T-helper 9 cell (primary cell): ENCODE measurements at regions not wholly inside any gene's neighbourhood (a gene's known extent, or its start where the extent isn't known, plus 50 kb on each side); places are given as distances from the start of the nearest gene placed in this dataset.

Experiments
- DNase-seq: peaks from one replicate; pipeline ENCODE4 v3.0.0-alpha.2; 2020

DNA sequence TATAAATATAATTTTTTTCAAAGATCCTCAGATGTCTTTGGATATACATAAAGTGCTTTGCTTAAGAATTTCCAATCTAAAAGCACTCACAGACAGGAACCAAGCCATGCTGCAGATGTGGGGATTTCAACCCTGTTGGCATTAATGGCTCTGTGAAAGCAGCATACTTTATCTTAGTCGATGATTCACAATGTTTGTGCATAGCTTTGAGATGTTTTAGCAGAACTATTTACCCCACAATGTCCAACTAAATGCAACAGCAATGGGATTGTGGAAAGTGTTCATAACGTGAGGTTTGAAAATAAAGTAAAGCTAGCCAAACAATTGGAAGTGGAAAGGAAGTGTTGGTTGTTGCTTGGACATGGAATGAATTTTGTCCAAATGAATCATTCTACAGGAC is 371.4 kb downstream of the SOX2 start:
- DNase-seq, result no peak

DNA sequence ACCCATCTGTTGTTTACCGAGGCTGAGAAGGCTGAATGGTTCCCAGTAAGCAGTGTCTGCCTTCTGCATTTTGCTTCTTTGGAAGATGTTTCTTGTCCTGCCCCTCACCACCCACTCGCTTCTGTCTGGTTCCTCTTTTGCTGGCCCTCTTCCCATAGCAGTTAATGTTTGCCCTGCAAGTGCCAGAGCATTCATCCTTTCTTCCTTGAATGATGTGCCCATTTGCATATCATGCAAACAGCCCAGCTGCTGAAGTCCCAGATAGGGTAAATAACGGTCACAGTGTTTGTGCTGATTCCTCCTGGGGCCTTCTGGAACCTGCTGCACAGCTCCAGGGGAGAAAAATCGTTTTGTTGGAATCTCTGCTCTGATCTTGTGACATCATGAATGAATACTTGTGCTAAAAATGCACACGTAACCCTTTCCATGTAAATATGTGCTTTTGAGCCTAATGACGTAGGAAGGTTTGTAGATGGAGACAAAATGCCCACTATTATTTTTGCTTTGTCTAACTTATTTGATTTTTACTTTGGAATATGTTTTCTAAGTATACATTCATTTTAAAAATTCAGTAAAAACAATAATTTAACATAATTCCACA is 381.0 kb downstream of the SOX2 start:
- DNase-seq, result no peak

DNA sequence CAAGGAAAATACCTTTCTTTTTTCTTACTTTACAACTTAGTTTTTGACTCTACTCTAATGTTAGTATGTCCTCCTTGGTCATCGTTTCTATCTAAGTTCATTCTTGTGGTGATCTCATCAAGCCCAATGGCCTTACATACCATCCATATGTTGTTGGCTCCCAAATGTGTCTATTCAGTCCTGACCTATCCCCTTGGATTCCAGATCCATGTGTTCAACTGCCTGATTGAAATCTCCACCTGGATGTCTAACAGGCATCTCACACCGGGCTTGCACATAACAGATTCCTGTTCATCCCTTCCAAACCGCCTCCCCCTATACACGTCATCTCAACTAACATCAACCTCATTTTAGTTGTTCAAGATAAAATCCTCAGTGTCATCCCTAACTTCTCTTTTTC is 382.6 kb downstream of the SOX2 start:
- DNase-seq, result no peak

DNA sequence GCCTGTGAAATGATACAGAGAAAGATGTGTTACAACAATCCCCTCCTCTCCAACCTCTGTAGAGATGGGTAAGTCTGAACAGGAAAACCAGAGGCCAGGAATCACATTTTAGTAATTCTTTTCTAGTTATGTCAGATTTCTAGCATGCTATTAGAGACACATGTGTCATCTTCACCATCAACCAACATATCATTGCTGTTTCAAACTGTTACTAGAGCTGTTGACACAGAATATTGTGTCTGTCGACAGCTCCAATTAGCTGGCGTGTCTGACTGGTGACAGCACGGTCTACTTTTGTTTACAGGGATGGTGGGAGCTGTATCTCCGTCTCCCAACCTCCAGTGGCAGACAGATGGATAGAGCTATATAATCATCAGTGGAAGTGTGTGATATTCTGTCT is 393.2 kb downstream of the SOX2 start:
- no peak for DNase-seq

DNA sequence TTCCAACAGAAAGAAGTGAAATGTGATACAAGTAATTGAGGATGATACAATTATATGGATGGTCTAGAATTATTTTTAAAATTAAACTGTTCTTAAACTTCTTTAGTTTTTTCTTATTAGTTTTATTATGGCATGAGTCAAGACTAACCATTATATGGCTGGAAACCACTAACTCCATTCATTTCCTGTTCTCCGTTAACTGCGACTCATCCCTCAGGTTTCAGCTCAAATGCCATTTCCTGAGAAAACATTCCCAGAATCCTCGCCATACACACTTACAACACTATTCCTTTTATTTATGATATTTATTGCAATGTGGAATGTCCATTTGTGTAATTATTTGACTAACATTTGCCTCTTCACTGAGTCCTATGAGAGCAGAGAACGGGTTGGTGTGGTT is 394.1 kb downstream of the SOX2 start:
- no peak for DNase-seq

DNA sequence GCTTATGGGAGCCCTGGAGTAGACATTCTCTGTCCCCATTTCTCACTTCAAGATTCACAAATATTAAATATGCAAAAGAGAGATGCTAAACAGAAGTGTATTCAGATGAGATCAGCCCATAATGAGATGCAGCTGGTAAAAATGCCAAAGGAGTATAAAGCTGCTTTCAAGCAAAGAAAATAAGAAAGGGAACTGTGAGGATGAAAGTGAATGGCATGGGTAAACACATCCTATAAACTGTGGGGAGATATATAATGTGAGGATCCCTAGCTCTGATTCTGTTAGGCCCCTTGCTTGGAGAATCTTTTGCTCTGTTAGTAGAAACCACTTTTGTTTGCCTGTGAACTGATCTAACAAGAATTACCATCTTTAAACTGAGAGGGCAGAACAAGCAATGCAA is 396.6 kb downstream of the SOX2 start:
- DNase-seq, result no peak

DNA sequence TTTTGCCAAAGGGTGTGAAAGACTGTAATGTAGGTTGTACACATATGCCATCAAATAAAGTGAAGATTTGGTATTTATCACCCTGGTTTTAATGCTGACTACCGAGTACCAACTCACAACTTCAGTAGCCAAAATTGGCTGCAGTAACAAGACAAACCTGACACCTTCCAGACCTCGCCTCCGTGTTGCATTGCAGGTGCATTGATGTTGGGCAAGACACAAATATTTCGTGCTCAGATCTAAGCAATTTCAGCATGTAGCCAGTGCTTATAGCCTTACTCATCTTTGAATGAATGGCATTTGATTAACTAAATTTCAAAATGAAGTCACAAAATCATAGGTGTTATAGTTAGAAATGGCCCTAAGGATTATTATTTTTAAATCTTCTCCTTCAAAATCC is 400.2 kb downstream of the SOX2 start:
- DNase-seq, result no peak

DNA sequence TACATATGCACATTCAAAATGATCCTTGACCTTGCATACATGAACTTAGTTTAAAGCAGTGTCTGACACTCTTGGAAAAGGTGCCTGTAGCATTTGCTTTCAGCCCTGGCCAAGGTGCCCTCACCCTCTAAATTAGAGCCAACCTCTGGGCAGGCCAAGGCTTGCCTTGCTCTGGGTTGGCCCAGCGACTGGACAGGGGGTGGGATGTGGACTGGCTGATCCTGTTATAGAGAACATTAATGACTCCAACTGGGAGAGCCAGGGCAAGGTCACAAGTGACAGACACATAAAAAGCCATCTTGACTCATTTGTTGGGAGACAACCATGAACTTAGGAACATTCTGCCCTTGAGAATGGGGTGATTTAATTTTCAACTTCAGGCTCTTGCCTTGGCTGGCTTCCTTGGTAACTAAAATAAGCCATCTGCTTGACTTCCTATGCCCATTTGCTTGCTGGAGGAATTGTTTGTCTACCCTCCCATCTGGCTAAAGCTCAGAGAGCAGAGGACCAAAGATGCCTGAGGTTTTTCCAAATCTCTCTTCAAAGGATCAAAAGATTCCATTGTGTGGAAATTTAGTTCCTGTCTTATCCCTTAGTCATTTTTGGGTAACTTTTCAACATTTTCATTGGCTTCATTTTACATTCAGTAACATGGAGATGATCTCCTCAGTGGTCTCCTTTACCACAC is 403.7 kb downstream of the SOX2 start:
- DNase-seq, result no peak

DNA sequence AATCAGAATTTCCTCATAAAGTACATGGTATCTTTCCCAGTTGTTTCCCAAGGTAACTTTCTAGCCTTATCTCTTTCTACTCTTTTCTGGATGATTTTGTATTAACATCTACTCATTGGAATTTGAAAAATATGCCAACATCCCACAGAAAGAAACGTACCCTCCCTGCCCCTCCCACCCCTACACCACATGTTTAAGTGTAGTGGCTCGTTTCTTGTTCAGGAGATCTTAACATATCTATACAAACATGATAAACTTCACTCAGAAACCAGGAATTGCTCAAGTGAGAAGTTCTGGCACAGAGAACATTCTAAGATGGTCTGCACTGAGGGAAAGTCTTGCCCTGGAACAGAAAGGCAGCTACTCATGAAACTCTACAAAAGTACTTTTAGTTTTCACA is 404.7 kb downstream of the SOX2 start:
- DNase-seq, result no peak

DNA sequence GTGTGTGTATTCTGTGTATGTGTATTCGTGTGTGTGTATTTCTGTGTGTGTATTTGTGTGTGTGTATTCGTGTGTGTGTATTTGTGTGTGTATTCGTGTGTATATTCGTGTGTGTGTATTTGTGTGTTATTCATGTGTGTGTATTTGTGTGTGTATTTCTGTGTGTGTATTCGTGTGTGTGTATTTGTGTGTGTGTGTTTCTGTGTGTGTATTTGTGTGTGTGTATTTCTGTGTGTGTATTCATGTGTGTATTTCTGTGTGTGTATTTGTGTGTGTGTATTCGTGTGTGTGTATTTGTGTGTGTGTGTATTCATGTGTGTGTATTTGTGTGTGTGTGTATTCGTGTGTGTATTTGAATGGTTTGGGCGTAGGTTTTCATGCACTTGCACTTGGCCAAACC is 405.4 kb downstream of the SOX2 start:
- no peak for DNase-seq

DNA sequence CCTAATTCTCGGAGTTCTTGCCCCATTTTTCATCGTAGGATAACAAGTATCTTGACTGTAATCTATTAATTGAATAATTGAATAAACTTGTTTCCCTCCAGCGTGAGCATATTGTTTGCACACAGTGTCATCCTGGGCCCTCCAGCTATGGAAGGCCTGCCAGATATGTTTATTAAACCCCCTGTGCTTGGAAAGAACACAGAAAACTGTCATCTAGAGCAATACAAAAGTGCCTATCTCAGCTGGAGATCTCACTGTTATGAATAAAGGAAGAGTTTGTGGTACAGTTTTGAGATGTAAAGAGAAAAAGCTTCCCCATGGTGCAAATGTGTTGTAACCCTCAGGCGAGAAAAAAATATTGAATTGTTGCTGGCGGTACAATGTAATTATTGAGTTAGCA is 405.9 kb downstream of the SOX2 start:
- DNase-seq, result no peak

DNA sequence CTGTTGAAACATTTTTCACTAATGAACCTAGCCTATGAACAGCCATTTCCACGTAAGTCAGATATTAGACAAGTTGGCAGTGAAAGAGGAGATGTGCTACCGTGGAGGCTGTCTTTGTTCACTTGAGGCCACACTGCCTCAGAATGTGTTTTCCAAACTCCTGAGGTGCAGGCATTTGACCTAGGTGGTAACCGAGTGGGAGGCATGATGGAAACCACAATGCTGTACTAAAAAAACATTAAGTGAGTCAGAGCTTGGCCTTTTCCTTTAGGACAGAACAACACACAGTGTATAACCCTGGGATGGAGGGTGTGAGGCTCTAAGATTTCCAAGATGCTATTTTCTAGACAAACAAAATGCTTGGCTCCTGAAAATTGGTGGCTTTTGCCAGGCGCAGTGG is 406.3 kb downstream of the SOX2 start:
- DNase-seq, result no peak

DNA sequence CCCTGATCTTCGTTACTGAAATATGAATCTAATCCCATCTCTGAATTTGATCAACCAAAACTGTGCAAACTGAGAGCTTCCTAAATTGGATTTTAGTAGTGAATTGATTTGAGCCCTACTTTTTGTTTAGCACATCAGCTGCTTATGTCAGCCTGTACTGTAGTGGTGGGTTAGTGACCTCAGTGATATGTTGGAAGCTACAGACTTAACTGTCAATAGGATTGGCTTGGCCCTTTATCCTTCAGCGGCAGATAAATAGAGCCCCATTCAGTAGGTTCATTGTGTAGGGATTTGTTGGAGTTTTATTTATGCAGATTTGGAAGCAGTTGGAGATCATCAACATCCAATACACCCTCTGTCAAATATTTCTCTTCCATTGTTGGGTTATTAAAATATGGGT is 409.7 kb downstream of the SOX2 start:
- no peak for DNase-seq

DNA sequence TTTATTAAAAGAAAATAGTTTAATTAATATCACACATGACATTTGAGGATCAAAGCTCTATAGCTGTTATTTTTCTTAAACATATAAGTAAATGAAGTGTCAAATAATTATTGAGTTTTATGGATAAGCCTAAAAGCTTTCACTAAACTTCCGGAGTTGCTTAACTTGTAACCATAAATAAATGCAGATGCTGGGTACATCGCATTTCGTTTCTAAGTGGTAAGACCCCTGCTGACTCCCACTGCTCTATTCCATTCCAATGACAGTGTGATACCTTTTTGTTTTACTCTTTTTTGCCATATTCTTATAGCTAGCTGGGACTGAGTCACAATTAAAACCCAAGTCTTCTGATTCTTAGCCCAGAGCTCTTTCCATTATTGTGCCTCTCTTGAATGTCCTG is 411.1 kb downstream of the SOX2 start:
- no peak for DNase-seq

DNA sequence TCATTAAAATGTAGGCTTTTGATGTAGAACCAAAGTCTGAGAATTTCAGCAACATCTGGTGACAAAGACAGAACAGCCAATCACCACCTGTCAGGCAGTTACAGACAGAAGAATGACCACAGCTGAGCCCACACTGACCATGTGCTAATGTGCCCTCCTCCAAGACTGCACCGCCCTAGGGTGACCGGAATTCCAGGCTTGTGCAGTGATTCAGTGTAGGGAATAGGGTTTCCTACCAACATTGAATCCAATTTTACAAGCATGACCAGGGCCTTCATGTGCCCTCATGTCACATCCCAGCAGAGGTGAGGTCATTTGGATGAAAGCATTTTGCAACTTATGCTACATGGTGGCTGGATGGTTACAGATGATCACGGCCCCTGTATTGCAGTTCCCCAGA is 412.5 kb downstream of the SOX2 start:
- DNase-seq, result no peak

DNA sequence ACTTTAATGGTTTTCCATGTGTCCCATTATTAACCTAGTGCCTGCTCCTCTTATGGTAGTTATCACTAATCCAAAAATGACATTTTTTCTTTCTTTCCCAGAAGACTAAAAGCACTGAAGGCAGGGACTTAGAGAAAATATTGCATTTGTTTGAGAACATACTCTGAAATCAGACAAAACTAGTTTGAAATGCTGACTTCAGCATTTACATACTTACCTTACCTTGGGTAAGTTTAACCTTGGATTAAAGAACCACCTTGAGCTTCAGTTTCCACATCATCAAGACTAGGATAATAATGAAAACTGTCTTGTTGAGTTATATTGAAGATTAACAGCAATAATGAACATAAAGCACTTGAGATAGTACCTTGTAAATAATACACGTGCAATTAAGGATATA is 413.0 kb downstream of the SOX2 start:
- DNase-seq, result no peak

DNA sequence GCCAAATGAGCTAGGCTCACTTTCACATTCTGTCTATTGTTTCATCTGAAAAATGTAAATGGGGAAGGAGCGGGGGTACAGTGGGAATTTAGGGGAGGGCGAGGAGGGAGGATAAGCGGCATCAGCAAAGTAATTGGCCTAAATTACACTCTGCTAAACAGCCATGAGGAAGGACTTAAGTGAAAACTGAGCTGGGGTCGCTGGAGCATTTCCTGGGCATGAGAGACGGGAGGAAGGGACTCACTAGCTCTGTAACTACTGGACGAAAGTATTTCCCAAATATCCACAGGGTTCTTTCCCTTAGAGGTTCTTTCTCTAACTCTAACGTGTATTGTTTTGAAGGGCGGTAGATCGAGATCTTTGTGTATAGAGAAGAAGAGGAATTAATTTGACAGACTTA is 418.0 kb downstream of the SOX2 start:
- no peak for DNase-seq

DNA sequence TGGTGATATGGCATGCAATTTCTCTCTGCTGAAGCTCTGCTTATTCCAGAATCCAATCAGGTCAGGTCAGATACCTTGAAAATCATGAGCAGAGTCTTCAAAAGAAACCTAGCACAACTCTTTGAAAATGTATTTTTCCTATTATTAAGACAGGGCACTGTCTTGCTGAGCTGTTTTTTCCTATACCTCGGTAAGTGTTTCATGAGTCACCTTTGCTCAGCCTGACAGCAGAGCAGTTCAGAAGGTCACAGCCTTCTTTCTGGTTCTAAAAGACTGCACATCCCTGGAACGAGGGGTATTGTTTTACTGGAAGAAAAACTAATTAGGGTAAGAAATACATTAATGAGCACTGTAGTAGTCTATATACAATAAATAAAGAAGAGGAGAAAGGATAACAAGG is 422.0 kb downstream of the SOX2 start:
- DNase-seq, result no peak

DNA sequence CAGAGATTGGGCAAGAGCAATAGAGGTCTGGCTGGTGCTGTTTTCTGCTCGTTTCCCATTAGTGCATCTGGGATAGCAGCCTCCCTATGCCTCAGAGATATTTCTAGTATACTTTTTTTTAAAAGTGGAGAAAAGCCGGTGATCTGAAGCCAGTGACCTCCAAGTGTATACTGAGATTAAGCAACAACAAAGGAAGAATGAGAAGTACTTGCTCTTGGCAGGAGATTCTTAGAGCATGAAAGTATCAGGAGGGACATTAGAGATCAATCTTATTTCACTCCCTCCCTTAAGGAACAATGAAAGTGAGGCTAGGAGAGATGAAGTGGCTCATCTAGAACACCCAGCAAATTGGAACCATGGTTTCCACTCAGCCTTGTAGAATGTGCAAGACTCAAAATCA is 423.3 kb downstream of the SOX2 start:
- DNase-seq, result no peak

DNA sequence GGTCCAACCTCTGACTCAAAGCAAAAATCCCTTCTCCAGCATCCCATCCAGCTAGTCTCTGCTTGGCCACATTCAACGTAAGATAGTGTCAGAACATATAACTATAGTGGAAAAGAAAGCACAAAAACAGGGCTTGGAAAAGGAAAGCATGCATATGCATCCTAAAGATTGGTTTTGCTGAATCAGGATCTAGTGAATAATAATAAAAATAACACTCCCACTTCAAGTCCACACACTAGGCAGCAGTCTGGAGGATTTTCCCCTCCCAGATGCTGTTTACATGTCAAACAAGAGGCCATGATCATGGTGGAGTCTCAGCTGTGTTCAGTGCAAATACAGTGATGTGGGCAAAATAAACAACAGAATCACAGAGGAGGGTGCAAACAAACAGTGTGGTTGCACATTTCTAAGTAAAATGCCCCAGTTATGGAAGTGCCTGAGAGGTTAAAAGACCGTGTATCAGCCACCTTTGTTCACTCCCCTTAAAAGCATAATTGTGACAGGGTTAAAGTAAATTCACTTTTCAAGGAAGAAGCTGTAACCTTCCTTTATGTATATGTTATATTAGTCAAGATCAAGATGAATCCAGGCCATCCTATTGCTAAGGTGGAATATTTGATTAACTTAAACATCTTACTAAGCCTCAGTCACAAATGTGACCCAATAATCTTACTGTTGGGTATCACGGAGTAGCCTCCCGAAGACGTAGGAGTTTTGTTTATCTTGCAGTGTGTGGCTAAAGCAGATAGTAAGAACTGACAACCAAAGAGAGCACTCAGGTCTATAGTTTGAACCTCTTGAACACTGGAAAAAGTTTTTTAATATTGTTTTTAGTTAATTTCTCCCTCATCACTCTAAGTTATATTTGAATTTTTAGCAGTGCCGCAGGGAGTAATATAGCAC is 424.5 kb downstream of the SOX2 start:
- DNase-seq, result no peak

DNA sequence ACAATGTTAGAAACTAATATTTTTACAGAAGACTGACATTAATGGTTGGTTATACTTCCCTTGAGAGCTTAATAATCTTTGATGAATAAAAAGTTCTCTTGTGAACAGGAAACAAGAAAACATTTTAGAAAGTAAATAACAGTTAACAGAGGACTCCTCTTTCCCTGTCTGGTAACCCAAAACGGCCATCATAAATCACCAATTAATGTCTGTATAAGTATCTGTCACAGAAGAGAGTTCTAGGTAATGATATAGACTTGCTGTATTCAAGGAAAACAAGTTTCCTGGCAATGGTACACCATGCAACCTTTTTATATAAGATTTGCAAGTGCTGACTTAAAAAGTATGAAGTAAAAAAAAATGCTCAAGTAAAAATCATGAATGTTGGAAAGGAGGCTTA is 426.7 kb downstream of the SOX2 start:
- DNase-seq, result no peak

DNA sequence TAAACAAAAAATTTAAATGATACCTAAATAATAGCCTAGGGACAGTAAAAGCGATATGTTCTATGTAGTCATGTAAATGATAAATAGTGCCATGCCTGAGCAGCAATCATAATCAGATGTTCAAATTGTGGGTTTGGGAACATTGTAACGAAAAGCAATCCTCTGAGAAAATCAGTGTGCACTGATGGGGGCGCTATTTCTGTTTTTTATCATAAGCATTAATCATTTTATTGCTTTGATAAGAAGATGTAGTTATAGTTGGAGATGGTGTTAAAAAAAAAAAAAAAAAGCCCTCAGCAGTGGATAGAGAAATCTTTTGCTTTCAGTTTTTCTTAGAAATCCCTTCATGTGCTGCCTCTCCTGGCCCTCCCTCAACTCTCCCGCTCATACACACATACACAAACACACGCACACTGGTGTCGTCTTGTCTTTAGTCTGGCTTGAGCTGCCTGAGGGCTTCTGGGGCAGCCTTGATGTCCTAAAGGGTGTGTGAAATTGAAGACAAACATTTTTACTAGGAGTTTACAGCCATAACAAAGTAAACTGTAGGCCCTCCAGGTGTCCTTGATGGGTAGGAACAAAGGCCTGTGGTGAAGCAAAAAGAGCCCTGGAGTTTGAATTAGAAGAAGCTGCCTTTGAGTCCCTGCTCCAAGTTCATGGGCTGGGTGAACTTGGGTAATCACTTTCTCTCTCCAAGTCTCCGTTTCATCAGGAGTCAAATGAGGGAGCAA is 428.1 kb downstream of the SOX2 start:
- no peak for DNase-seq

DNA sequence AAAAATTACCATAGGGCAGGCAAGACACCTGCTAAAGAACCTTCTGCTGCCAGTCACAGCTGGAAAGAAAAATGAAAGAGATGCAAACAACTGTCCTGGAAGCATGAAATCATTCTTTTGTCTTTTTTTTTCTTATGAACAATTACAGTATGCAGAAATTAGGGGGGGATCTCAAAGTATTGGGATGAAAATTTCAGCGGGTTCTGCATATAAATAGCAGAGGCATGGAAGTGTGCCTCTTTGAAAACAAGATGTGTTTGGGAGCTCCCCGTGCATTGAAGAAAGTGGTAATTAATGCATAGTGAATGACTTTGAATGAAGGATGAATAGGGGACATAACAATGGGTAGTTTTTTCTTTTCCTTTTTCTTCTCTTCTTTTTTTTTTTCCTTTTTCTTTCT is 431.2 kb downstream of the SOX2 start:
- DNase-seq, result no peak

DNA sequence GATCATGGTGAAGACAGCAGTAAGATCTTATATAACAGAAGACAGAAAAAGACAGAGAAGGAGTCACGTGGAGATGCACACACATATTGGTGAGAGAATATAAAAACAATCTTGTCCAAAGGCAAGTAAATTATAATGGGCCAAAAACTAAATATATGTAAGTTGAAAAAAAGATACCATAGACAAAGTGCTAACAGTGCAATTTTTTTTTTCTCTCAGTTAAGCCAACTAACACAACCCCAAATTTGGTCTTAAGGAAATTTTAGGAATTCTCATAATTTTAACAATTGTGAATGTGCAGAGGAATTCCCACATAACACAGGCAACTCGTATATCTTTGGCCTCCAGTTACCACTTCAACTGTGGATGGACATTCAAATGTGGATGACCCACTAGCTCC is 432.2 kb downstream of the SOX2 start:
- DNase-seq, result no peak
